Sigmoid colon (tissue), 4 donors: ENCODE measurements at regions not wholly inside any gene's neighbourhood (a gene's known extent, or its start where the extent isn't known, plus 50 kb on each side); places are given as distances from the start of the nearest gene placed in this dataset.

Experiments
- EP300 ChIP-seq, 4 donors: sonication (generic); formaldehyde crosslinking; IDR thresholded peaks; one replicate each; pipeline ENCODE4 v1.6.1; 2017; ENCODE audit warnings: antibody characterized with exemption in 4 of 4
- POLR2A ChIP-seq, 2 donors: fragments of 450-650 bp; IDR thresholded peaks; one replicate each; pipeline ENCODE4 v1.6.1; 2016; ENCODE audit warnings: antibody characterized with exemption in 2 of 2, mild to moderate bottlenecking in 2 of 2, moderate library complexity in 2 of 2
- POLR2AphosphoS5 ChIP-seq, 4 donors: sonication (generic); formaldehyde crosslinking; IDR thresholded peaks; one replicate each; pipeline ENCODE4 v1.6.1; 2017; ENCODE audit warnings: antibody characterized with exemption in 4 of 4
- TF ChIP-seq, protein P1 (sequence below), 4 experiments: fragments of 450-650 bp in 3 of 4; fragments of 200-600 bp in 1 of 4; IDR thresholded peaks; one replicate each; pipeline ENCODE4 v1.5.1; 2016 to 2019; ENCODE audit warnings: antibody characterized with exemption in 4 of 4, mild to moderate bottlenecking in 3 of 4, moderate library complexity in 2 of 4

DNA sequence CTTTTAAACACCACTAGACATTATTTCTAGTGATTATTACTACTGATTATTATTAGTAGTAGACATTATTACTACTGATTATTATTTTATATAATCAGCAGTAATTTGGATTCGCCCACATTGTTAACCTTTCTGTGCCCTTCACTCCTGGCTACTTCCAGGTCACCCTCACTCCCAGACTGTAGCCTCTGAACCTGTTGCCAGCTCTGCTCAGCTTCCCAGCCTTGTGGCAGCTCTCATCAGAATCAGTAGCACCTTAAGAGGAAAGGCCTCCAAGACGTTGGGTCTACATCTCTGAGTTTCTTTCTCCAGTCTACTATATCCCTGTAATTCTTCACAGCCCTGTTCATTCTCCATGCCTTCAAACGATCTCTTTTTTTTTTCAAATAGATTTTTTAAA lies 137.0 kb downstream of the KATNIP start:
- TF ChIP-seq POLR2AphosphoS5 (IDR thresholded peaks at IDR 0.05) = no peak
- TF ChIP-seq EP300 (IDR thresholded peaks at IDR 0.05) = no peak
- TF ChIP-seq POLR2A (IDR thresholded peaks at IDR 0.05) = no peak
- TF ChIP-seq, protein P1, sequence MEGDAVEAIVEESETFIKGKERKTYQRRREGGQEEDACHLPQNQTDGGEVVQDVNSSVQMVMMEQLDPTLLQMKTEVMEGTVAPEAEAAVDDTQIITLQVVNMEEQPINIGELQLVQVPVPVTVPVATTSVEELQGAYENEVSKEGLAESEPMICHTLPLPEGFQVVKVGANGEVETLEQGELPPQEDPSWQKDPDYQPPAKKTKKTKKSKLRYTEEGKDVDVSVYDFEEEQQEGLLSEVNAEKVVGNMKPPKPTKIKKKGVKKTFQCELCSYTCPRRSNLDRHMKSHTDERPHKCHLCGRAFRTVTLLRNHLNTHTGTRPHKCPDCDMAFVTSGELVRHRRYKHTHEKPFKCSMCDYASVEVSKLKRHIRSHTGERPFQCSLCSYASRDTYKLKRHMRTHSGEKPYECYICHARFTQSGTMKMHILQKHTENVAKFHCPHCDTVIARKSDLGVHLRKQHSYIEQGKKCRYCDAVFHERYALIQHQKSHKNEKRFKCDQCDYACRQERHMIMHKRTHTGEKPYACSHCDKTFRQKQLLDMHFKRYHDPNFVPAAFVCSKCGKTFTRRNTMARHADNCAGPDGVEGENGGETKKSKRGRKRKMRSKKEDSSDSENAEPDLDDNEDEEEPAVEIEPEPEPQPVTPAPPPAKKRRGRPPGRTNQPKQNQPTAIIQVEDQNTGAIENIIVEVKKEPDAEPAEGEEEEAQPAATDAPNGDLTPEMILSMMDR (IDR thresholded peaks at IDR 0.05) = no peak
